ENCODE measurements at regions not wholly inside any gene's neighbourhood (a gene's known extent, or its start where the extent isn't known, plus 50 kb on each side); places are given as distances from the start of the nearest gene placed in this dataset.

DNA sequence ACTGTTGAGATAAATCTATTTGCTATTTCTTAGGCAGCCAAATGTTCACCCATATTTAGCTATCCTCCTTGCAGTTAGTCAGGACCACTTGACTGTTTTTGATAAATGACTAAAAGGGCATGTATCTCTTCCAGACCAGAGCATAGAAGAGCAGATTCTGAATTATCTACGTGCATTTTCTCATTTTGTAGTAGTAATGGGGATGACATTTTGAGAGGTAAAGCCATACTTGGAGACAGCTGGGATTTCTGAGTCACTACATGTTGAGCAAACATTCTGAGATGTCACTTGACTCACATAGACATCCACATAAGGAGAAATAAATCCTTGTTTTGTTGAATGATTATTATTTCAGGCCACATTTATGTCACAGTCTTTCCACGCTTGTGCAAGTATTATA, 297.6 kb downstream of the CDH10 start:
- dilution Hi-C loops (cut with HindIII; ENCODE audit: low sequenced_read_pairs, unreplicated experiment), result no loop called here
- Histone ChIP-seq H3K36me3 (ENCODE audit: control insufficient read depth, insufficient read depth, low read length) (no peaks in the 10 kb centered on the region), H2AFZ (replicated peaks; ENCODE audit: low read length, poor library complexity) (no peak overlapping the region), H4K5ac (ENCODE audit: low read depth, low read length) (no peak overlapping the region), H3K4me3 (ENCODE audit: insufficient read depth, low read depth, low read length) (no peak overlapping the region), H3K27ac (ENCODE audit: insufficient read depth, low read length) (no peak overlapping the region), H3K4me2 (ENCODE audit: low read depth, low read length) (no peak overlapping the region), H3K4ac (ENCODE audit: low read depth, low read length) (no peak overlapping the region), H2AK5ac (ENCODE audit: low read depth, low read length) (no peak overlapping the region), H4K20me1 (ENCODE audit: insufficient read depth, low read length) (no peaks in the 10 kb centered on the region), H2BK5ac (ENCODE audit: low read depth, low read length, poor library complexity, severe bottlenecking) (no peak overlapping the region), H2BK15ac (ENCODE audit: low read depth, low read length) (no peak overlapping the region), H2AK9ac (replicated peaks; ENCODE audit: low read depth, low read length, poor library complexity) (no peak overlapping the region), H3K79me1 (ENCODE audit: low read depth in 1 of 2, low read length in 2 of 2) (no peaks in the 10 kb centered on the region), H2BK20ac (ENCODE audit: low read depth, low read length) (no peak overlapping the region), H4K8ac (ENCODE audit: low read depth in 2 of 2, low read length in 2 of 2) (no peak overlapping the region), H3K9me1 (ENCODE audit: insufficient read depth, low read length) (no peaks in the 10 kb centered on the region), H3K4me1 (ENCODE audit: control insufficient read depth, insufficient read depth, low read length) (no peaks in the 10 kb centered on the region), H2BK120ac (ENCODE audit: low read depth, low read length) (no peak overlapping the region), H3K14ac (replicated peaks; ENCODE audit: low read depth, low read length) (no peak overlapping the region), H3K27me3 (ENCODE audit: control insufficient read depth, insufficient read depth, low read length) (no peaks in the 10 kb centered on the region), H3K9ac (ENCODE audit: low read depth, low read length) (no peak overlapping the region), H3K18ac (ENCODE audit: low read depth, low read length) (no peak overlapping the region), H3K23ac (ENCODE audit: low read depth, low read length) (no peak overlapping the region), H3K9me3 (ENCODE audit: control insufficient read depth, insufficient read depth, low read length) (peaks cover 9% of the 10 kb centered on the region), H3K56ac (ENCODE audit: extremely low read depth, insufficient read depth, low read length) (no peak overlapping the region), H4K91ac (ENCODE audit: insufficient read depth, low read depth, low read length) (no peak overlapping the region)
- no TSS peak for BruUV-seq (replicated peaks)
- in situ Hi-C loops (cut with MboI; ENCODE audit: low sequenced_read_pairs), result no loop called here
- no peak for DNase-seq
- ChIA-PET POLR2A (ENCODE audit: unreplicated experiment) (no interaction called here), CTCF (no interaction called here)
- ATAC-seq (ENCODE audit: low read depth), result no peak
- TF ChIP-seq BHLHE40 (IDR thresholded peaks at IDR 0.05; ENCODE audit: low read depth, low read length) (no peak), RAD21 (IDR thresholded peaks at IDR 0.05; ENCODE audit: low read length) (no peak), MXI1 (IDR thresholded peaks at IDR 0.05; ENCODE audit: borderline replicate concordance, low read depth, low read length) (no peak), NFE2L2 (IDR thresholded peaks at IDR 0.05; ENCODE audit: low read depth, low read length) (no peak), CHD1 (IDR thresholded peaks at IDR 0.05; ENCODE audit: low read depth, low read length) (no peak), RFX5 (IDR thresholded peaks at IDR 0.05; ENCODE audit: low read depth, low read length) (no peak), CEBPB (IDR thresholded peaks at IDR 0.05; ENCODE audit: low read depth, low read length) (no peak), SMC3 (IDR thresholded peaks at IDR 0.05; ENCODE audit: low read depth, low read length) (no peak), MAFK (IDR thresholded peaks at IDR 0.05; ENCODE audit: low read depth, low read length) (no peak), POLR2A (IDR thresholded peaks at IDR 0.05; ENCODE audit: low read depth, low read length) (no peak), RCOR1 (IDR thresholded peaks at IDR 0.05; ENCODE audit: insufficient replicate concordance, low read length) (no peak), FOS (IDR thresholded peaks at IDR 0.05; ENCODE audit: low read depth, low read length) (no peak)
- TF ChIP-seq, protein P1, sequence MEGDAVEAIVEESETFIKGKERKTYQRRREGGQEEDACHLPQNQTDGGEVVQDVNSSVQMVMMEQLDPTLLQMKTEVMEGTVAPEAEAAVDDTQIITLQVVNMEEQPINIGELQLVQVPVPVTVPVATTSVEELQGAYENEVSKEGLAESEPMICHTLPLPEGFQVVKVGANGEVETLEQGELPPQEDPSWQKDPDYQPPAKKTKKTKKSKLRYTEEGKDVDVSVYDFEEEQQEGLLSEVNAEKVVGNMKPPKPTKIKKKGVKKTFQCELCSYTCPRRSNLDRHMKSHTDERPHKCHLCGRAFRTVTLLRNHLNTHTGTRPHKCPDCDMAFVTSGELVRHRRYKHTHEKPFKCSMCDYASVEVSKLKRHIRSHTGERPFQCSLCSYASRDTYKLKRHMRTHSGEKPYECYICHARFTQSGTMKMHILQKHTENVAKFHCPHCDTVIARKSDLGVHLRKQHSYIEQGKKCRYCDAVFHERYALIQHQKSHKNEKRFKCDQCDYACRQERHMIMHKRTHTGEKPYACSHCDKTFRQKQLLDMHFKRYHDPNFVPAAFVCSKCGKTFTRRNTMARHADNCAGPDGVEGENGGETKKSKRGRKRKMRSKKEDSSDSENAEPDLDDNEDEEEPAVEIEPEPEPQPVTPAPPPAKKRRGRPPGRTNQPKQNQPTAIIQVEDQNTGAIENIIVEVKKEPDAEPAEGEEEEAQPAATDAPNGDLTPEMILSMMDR (conservative IDR thresholded peaks at IDR 0.05; ENCODE audit: low read depth, low read length), result no peak
- TF ChIP-seq, protein P2, sequence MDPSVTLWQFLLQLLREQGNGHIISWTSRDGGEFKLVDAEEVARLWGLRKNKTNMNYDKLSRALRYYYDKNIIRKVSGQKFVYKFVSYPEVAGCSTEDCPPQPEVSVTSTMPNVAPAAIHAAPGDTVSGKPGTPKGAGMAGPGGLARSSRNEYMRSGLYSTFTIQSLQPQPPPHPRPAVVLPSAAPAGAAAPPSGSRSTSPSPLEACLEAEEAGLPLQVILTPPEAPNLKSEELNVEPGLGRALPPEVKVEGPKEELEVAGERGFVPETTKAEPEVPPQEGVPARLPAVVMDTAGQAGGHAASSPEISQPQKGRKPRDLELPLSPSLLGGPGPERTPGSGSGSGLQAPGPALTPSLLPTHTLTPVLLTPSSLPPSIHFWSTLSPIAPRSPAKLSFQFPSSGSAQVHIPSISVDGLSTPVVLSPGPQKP (IDR thresholded peaks at IDR 0.05; ENCODE audit: borderline replicate concordance, low read depth, low read length), result no peak
- no CpG with 5 or more reads among the region's 2 CpGs for WGBS, 2 experiments (ENCODE audit: extremely low coverage in 2 of 2, insufficient read length in 1 of 2)
- intact Hi-C loops (cut with micrococcal nuclease), result no loop called here

Data from IMR-90 (cell line).